ENCODE measurements at regions not wholly inside any gene's neighbourhood (a gene's known extent, or its start where the extent isn't known, plus 50 kb on each side); places are given as distances from the start of the nearest gene placed in this dataset.

- FAIRE-seq: no peak
- WGBS (ENCODE audit: missing lambda C conversion rate): 41% methylated on average over 19 of the region's 30 CpGs
- DNase-seq (ENCODE audit: low read depth in 1 of 2, low spot score in 1 of 2): peak; percentile 59 to 69
- Histone ChIP-seq H3K4me2 (peak overlapping the region; percentile 71), H3K4me3 (no peak overlapping the region), H3K4me1 (no peaks in the 10 kb centered on the region), H3K27ac (peak overlapping the region; percentile 28 to 66; a peak in 2 of 6 replicates), H3K9me3 (no peaks in the 10 kb centered on the region)
- ChIA-PET CTCF (interaction anchor here (0.6 to 7.2 kb wide), 22 partner anchors 9 to 1088 kb away, joined by 3 to 69 read pairs (median 4); no protein-coding TSS in a partner anchor), POLR2A (no interaction called here)
- TF ChIP-seq, protein P1, sequence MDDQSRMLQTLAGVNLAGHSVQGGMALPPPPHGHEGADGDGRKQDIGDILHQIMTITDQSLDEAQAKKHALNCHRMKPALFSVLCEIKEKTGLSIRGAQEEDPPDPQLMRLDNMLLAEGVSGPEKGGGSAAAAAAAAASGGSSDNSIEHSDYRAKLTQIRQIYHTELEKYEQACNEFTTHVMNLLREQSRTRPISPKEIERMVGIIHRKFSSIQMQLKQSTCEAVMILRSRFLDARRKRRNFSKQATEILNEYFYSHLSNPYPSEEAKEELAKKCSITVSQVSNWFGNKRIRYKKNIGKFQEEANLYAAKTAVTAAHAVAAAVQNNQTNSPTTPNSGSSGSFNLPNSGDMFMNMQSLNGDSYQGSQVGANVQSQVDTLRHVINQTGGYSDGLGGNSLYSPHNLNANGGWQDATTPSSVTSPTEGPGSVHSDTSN (IDR thresholded peaks at IDR 0.05): no peak
- TF ChIP-seq RAD21 (conservative IDR thresholded peaks at IDR 0.05 in 1 of 2, IDR thresholded peaks at IDR 0.05 in 1 of 2) (peak; percentile 87), FOSL2 (IDR thresholded peaks at IDR 0.05) (no peak), FOSL2 (CRISPR knock-in tag; IDR thresholded peaks at IDR 0.05) (no peak), FOSB (CRISPR knock-in tag; IDR thresholded peaks at IDR 0.05) (no peak), GATA3 (IDR thresholded peaks at IDR 0.05; ENCODE audit: borderline replicate concordance) (no peak), RNF2 (IDR thresholded peaks at IDR 0.05; ENCODE audit: borderline replicate concordance, low read depth) (no peak), MAFK (IDR thresholded peaks at IDR 0.05; ENCODE audit: partially characterized antibody) (peak; percentile 67), SMC3 (IDR thresholded peaks at IDR 0.05) (peak; percentile 75), TP53 (CRISPR knock-in tag; IDR thresholded peaks at IDR 0.05) (no peak)
- TF ChIP-seq, protein P2, sequence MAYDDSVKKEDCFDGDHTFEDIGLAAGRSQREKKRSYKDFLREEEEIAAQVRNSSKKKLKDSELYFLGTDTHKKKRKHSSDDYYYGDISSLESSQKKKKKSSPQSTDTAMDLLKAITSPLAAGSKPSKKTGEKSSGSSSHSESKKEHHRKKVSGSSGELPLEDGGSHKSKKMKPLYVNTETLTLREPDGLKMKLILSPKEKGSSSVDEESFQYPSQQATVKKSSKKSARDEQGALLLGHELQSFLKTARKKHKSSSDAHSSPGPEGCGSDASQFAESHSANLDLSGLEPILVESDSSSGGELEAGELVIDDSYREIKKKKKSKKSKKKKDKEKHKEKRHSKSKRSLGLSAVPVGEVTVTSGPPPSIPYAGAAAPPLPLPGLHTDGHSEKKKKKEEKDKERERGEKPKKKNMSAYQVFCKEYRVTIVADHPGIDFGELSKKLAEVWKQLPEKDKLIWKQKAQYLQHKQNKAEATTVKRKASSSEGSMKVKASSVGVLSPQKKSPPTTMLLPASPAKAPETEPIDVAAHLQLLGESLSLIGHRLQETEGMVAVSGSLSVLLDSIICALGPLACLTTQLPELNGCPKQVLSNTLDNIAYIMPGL (CRISPR knock-in tag; IDR thresholded peaks at IDR 0.05; ENCODE audit: borderline replicate concordance): no peak
- TF ChIP-seq, protein P3, sequence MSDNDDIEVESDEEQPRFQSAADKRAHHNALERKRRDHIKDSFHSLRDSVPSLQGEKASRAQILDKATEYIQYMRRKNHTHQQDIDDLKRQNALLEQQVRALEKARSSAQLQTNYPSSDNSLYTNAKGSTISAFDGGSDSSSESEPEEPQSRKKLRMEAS (IDR thresholded peaks at IDR 0.05): peak; percentile 22; the same call in 1 of the 2 replicates
- TF ChIP-seq, protein P4, sequence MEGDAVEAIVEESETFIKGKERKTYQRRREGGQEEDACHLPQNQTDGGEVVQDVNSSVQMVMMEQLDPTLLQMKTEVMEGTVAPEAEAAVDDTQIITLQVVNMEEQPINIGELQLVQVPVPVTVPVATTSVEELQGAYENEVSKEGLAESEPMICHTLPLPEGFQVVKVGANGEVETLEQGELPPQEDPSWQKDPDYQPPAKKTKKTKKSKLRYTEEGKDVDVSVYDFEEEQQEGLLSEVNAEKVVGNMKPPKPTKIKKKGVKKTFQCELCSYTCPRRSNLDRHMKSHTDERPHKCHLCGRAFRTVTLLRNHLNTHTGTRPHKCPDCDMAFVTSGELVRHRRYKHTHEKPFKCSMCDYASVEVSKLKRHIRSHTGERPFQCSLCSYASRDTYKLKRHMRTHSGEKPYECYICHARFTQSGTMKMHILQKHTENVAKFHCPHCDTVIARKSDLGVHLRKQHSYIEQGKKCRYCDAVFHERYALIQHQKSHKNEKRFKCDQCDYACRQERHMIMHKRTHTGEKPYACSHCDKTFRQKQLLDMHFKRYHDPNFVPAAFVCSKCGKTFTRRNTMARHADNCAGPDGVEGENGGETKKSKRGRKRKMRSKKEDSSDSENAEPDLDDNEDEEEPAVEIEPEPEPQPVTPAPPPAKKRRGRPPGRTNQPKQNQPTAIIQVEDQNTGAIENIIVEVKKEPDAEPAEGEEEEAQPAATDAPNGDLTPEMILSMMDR (IDR thresholded peaks at IDR 0.05): peak; percentile 91
- ATAC-seq: peak; percentile 60 to 89
Measured at GRCh38 chr7:131692131-131692960, 135.9 kb upstream of the PODXL start.

- CTCF ChIA-PET: interaction anchor here (0.5 to 7.2 kb wide), 23 partner anchors 8 to 1089 kb away, joined by 3 to 69 read pairs (median 4); no protein-coding TSS in a partner anchor
Measured at GRCh38 chr7:131691454-131692130, 135.2 kb upstream of the PODXL start.

More at GRCh38 chr7:131691454-131692130, 135.2 kb upstream of the PODXL start:
- Histone ChIP-seq H3K9me3 (no peaks in the 10 kb centered on the region), H3K4me3 (no peak overlapping the region), H3K4me2 (peak overlapping the region; percentile 71), H3K27ac (peak overlapping the region in 1 of 2 experiments; percentile 18; a peak in 1 of 6 replicates), H3K4me1 (no peaks in the 10 kb centered on the region)
- TF ChIP-seq NFE2L2 (conservative IDR thresholded peaks at IDR 0.05; ENCODE audit: low read length) (no peak), BHLHE40 (IDR thresholded peaks at IDR 0.05; ENCODE audit: low read depth, low read length) (no peak), FOSB (CRISPR knock-in tag; IDR thresholded peaks at IDR 0.05) (no peak), ZC3H11A (IDR thresholded peaks at IDR 0.05) (no peak), HDAC2 (IDR thresholded peaks at IDR 0.05) (no peak), EHF (CRISPR knock-in tag; IDR thresholded peaks at IDR 0.05) (no peak), MAZ (IDR thresholded peaks at IDR 0.05; ENCODE audit: borderline replicate concordance, low read depth, low read length) (no peak)
- 38% methylated on average over 12 of the region's 12 CpGs for WGBS (ENCODE audit: missing lambda C conversion rate)
- ATAC-seq (peak; percentile 35 to 53), DNase-seq (ENCODE audit: low read depth in 1 of 2, low spot score in 1 of 2) (no peak), FAIRE-seq (no peak)
- POLR2A ChIA-PET: no interaction called here

All from A549 (cell line).